NCI-H2227 (cell line): ENCODE measurements at regions not wholly inside any gene's neighbourhood (a gene's known extent, or its start where the extent isn't known, plus 50 kb on each side); places are given as distances from the start of the nearest gene placed in this dataset.
"Not testable (repeated sequence)": the region's sequence is repeated elsewhere in the genome, so short reads cannot be mapped to it uniquely, and the experiment has no call there.

ENCODE experiments used
- DNase-seq: peaks from one replicate; lab custom pipeline; 2025; ENCODE audit not compliant: unreplicated experiment; lab: John Stamatoyannopoulos, UW

DNA sequence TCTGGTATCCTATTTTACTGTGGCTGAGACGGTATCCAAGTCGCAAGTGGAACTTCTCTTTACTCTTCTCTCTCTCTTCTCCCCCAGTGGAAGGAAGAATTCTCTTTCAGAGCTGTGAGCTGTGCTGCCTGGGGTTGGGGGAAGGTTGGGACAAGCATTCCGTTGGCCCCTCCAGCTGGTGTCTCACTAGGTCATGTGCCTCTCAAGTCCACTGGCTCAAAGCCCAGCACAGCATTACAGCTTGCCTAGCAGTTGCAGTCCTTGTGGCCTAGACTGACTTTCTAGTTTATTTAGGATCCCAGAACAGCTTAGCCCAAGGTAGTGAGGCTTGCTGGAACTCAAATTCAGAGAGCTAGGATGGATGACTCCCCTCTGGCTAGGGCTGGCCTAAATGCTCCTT lies 76.1 kb upstream of the SPATA16 start:
- DNase-seq = no peak

- DNase-seq = no peak
Observed at GRCh38 chr3:173216063-173216462, 75.0 kb upstream of the SPATA16 start.

GRCh38 chr3:173214576-173214975 lies 73.5 kb upstream of the SPATA16 start:
- no peak for DNase-seq

DNA sequence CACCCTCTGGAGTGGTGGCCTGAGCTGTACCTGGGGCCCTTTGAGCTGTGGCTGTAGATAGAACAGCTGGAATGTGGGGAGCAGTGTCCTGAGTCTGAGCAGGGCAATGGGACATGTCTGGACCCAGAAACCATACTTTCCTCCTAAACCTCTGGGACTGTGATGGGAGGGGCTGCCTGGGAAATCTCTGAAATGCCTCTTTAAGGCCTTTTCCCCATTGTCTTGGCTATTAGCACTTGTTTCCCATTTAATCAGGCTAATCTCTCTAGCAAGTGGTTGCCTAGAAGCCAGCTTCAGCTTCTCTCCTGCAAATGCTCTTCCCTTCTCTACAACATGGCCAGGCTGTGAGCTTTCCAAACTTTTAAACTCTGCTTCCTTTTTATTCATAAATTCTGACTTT lies 58.5 kb upstream of the SPATA16 start:
- DNase-seq = no peak

DNA sequence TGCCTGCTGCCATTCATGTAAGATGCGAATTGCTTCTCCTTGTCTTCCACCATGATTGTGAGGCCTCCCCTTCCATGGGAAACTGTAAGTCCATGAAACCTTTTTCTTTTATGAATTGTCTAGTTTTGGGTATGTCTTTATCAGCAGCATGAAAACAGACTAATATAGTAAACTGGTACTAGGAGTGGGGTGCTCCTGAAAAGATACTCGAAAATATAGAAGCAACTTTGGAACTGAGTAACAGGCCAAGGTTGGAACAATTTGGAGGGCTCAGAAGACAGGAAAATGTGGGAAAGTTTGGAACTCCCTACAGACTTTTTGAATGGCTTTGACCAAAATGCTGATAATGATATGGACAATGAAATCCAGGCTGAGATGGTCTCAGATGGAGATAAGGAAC lies 53.8 kb upstream of the SPATA16 start:
- DNase-seq = not testable (repeated sequence)

DNA sequence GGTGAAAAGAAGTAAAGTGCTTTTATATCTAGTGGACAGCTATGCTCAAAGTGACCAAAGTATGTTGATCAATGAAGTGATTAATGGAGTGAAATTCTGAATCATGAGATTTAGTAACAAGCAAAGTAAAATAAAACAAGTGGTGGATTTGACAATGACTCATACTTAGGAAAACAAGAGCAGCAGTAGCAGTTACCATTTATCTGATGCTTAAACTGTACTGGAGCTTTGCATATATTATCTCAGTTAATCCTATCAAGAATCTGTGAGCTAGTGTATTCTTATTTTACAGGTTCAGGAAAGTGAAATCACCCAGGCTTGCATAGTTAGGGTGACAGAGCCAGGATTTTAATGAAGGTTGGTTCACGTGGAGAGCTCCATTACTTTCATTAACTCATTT lies 50.6 kb upstream of the SPATA16 start:
- DNase-seq = no peak
